H1 (cell line): ENCODE measurements at regions not wholly inside any gene's neighbourhood (a gene's known extent, or its start where the extent isn't known, plus 50 kb on each side); places are given as distances from the start of the nearest gene placed in this dataset.

ENCODE experiments used
- FOSL1 ChIP-seq: IDR thresholded peaks from 2 replicates; pipeline ENCODE4 v1.6.1; 2011; ENCODE audit warnings: mild to moderate bottlenecking, low read depth, low read length, moderate library complexity; ENCODE audit not compliant: insufficient read depth
- HDAC2 ChIP-seq, 2 experiments: fragments of 300-600 bp in 1 of 2; sonication (generic) in 1 of 2; IDR thresholded peaks; 2 replicates each; pipeline ENCODE4 v1.6.1; 2011 to 2012; ENCODE audit warnings: low read depth in 2 of 2, low read length in 2 of 2, mild to moderate bottlenecking in 2 of 2, moderate library complexity in 2 of 2, borderline replicate concordance in 1 of 2, inconsistent platforms in 1 of 2
- POU5F1 ChIP-seq: IDR thresholded peaks from 2 replicates; pipeline ENCODE4 v1.6.1; 2011; ENCODE audit warnings: low read depth, mild to moderate bottlenecking, low read length, moderate library complexity
- RXRA ChIP-seq: IDR thresholded peaks from 2 replicates; pipeline ENCODE4 v1.6.1; 2011; ENCODE audit warnings: low read depth, mild to moderate bottlenecking, low read length, moderate library complexity; ENCODE audit not compliant: insufficient read depth
- TAF1 ChIP-seq: IDR thresholded peaks from 2 replicates; pipeline ENCODE4 v1.6.1; 2011; ENCODE audit warnings: mild to moderate bottlenecking, low read depth, low read length
- TEAD4 ChIP-seq: IDR thresholded peaks from 2 replicates; pipeline ENCODE4 v1.6.1; 2012; ENCODE audit warnings: low read depth, low read length, inconsistent platforms, mixed read lengths

DNA sequence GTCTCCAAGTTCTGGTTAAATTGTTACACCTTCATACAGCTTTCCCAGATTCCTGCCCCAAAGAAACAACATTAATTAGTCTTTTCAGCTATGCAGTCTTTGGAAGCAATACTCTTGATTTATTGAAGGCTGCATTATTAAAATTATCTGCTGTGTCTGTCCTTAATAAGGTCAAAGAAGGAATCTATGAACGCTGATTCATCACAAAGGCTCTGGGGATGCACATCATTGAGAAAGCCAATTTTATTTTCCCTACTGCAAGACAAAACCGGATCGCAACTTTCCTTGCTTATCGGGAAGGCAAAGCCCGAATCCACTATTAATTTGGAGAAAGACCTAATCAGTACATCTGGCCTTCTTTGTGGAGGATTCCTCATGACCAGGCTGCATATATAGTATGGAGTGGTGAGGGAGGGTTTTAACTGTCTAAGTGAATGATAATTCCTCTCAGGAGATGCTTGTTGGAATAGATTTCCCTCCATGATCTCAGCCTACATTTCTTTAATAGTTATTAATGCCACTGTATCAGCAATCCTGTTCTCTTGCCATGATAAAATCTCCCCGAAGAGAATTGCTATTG lies 224.6 kb downstream of the PIK3C3 start (continued):
- TF ChIP-seq HDAC2 (IDR thresholded peaks at IDR 0.05; ENCODE audit: borderline replicate concordance in 1 of 2, low read depth in 2 of 2, low read length in 2 of 2), result no peak
- no peak for TF ChIP-seq TEAD4
- no peak for TF ChIP-seq TAF1
- no peak for TF ChIP-seq FOSL1
- no peak for TF ChIP-seq POU5F1
- no peak for TF ChIP-seq RXRA
